ENCODE measurements at regions not wholly inside any gene's neighbourhood (a gene's known extent, or its start where the extent isn't known, plus 50 kb on each side); places are given as distances from the start of the nearest gene placed in this dataset.

DNA sequence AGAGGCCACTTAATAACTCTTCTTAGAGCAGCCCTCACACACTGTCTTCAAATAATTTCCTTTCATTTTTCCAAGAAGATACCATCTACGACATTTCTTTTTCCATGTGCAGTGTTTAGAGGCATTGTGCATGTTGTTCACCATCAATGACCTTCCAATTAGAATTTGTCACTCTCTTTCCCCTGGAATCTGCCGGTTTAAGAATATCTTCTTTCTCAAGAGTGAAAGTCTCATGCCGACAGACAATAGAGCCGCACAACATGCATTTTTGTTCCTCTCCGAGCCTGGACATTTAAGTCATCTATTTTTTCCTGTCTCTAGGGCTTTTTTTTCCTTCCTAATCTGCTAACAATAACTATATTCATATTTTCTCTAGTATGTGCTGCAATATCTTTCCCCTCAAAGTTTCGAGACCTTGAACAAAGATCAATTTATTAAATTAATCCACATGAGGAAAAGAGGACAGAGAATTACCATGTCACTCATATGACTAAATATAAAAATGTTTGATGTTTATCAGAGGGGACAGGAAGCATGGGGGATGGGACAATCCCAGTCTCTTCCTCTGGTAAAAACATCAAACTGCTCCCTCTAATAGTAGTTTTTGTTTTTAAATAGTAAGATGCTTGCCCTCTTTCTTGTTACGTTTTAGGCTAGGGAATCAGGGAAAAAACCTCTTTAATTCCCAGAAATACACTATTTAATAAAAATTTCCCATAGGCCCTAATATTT is 893.4 kb downstream of the C6orf118 start:
- DNase-seq (ENCODE audit: low read depth) = no peak
- no peak overlapping the region for H3K4me3 ChIP-seq (ENCODE audit: control insufficient read depth, low read depth, low read length)
- TF ChIP-seq, protein P1, sequence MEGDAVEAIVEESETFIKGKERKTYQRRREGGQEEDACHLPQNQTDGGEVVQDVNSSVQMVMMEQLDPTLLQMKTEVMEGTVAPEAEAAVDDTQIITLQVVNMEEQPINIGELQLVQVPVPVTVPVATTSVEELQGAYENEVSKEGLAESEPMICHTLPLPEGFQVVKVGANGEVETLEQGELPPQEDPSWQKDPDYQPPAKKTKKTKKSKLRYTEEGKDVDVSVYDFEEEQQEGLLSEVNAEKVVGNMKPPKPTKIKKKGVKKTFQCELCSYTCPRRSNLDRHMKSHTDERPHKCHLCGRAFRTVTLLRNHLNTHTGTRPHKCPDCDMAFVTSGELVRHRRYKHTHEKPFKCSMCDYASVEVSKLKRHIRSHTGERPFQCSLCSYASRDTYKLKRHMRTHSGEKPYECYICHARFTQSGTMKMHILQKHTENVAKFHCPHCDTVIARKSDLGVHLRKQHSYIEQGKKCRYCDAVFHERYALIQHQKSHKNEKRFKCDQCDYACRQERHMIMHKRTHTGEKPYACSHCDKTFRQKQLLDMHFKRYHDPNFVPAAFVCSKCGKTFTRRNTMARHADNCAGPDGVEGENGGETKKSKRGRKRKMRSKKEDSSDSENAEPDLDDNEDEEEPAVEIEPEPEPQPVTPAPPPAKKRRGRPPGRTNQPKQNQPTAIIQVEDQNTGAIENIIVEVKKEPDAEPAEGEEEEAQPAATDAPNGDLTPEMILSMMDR (IDR thresholded peaks at IDR 0.05; ENCODE audit: control insufficient read depth, insufficient read depth, low read depth, low read length, missing control alignments) = no peak

DNA sequence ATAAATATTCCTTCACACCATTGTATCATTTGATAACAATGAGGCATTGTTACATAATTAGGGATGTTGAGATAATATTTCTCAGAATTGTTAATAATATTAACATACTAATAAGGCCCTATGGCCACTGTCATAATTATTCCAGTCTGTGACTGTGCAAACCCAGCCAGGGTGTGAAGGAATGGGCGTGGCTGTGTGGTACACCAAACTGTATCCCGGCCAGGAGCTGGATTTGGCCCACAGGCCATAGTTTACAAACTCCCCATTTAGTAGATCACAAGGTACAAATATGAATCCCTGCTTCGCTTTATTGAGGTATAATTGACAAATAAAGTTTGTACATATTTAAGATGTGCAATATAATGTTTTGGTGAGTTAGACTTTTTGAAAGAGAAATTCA is 894.7 kb downstream of the C6orf118 start:
- TF ChIP-seq, protein P1 (IDR thresholded peaks at IDR 0.05; ENCODE audit: control insufficient read depth, insufficient read depth, low read depth, low read length, missing control alignments) = no peak
- DNase-seq (ENCODE audit: low read depth) = no peak
- no peak overlapping the region for H3K4me3 ChIP-seq (ENCODE audit: control insufficient read depth, low read depth, low read length)

DNA sequence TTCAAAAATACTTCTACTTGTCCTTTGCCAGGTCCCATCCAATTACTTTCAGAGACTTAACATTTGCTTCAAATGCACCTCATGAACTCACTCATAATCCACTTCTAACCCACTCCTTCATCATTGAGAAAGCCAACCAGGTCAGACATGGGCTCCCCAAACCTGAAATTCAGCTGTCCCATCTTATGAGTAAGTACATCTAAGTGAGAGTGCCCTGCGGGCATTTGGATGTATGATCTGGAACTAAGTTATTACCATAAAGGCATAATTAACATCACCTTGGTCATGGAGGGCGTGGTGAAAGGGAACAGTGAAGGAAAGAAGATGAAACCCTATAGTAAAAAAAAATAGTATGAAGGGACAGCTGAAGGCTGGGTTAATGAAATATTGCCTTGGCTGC is 896.8 kb downstream of the C6orf118 start:
- H3K4me3 ChIP-seq (ENCODE audit: control insufficient read depth, low read depth, low read length) = no peak overlapping the region
- no peak for DNase-seq (ENCODE audit: low read depth)
- TF ChIP-seq, protein P1 (IDR thresholded peaks at IDR 0.05; ENCODE audit: control insufficient read depth, insufficient read depth, low read depth, low read length, missing control alignments) = no peak

DNA sequence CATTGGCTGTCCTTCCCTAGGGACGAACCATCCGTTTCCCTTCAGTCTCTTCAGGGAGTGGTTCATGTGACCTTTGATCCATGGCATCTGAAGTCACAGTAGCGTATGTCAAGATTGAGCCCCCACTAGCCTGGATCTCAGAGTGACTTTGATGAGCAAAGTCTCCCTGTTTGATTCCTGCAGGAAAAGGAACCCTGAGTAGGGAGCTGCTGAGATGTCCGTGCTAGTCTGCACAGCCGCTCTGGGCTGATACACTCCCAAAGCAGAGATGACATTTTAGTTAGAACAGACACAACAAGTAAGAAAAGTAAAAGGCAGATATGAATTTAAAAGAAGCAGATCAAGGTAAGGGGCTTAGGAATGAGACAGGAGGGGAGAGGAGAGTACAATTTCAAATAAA is 899.4 kb downstream of the C6orf118 start:
- no peak for DNase-seq (ENCODE audit: low read depth)
- H3K4me3 ChIP-seq (ENCODE audit: control insufficient read depth, low read depth, low read length) = no peak overlapping the region
- TF ChIP-seq, protein P1 (IDR thresholded peaks at IDR 0.05; ENCODE audit: control insufficient read depth, insufficient read depth, low read depth, low read length, missing control alignments) = no peak

DNA sequence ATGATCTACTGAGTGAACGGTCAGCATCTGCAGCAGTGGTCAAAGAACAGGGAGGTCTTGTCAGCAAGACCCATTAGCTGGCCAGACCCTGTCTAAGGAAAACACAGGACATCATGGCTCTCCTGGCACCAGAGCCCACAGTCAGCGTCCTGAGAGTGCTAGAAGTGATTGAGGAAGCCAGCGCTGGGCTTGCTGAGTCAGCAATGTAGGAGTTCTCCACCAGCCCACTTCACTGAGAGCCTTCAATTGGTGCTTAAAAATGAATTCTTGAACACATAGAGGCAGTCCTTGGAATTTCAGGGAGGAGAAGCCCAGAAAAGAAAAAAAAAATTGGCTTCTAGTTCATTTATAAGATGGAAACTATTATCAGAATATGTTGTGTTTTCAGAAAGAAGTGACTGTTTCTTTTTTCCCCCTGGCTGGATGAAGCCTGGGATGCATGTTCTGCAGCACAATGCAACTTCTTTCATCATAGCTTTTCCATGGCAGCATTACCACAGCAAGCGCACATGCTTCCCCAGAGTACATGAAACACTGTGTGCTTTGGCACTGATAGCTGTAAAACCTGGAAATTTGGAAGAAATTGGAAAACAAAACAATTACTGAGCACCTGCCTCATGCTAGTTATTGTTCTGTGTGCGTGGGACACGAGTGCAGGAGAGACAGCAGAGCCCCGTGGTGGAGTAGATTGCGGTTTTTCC is 899.9 kb downstream of the C6orf118 start:
- H3K4me3 ChIP-seq (ENCODE audit: control insufficient read depth, low read depth, low read length) = no peak overlapping the region
- TF ChIP-seq, protein P1 (IDR thresholded peaks at IDR 0.05; ENCODE audit: control insufficient read depth, insufficient read depth, low read depth, low read length, missing control alignments) = no peak
- DNase-seq (ENCODE audit: low read depth) = no peak

DNA sequence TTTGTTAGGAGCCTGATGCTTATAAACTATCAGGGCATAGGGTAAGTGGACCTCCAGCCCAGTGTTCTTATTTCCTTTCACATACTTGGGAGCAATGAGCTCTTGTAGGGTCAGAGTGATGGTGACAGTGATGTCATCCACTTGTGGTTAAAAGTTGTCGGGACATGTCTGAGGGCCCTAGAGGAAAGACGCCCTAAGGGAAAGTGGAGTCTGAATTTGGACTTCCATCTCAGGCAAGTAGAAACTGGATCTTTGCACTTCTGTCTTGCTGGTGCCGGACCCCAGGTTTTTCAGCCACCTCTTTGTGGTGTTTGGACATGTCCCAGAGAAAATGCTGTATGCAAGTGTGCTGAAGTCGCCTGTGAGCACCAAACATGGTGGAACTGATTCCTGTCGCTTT is 900.5 kb downstream of the C6orf118 start:
- TF ChIP-seq, protein P1 (IDR thresholded peaks at IDR 0.05; ENCODE audit: control insufficient read depth, insufficient read depth, low read depth, low read length, missing control alignments) = no peak
- no peak for DNase-seq (ENCODE audit: low read depth)
- H3K4me3 ChIP-seq (ENCODE audit: control insufficient read depth, low read depth, low read length) = no peak overlapping the region

Measured in AG09309 (cell line).